HepG2 (cell line): ENCODE measurements at regions not wholly inside any gene's neighbourhood (a gene's known extent, or its start where the extent isn't known, plus 50 kb on each side); places are given as distances from the start of the nearest gene placed in this dataset.

ENCODE experiments used
- AGO1 ChIP-seq: fragments of 200-400 bp; formaldehyde crosslinking; IDR thresholded peaks from 2 replicates; pipeline ENCODE4 v1.6.1; 2017; ENCODE audit warnings: mild to moderate bottlenecking, low read depth, low read length, moderate library complexity; ENCODE audit not compliant: poor library complexity, severe bottlenecking
- CBX1 ChIP-seq: IDR thresholded peaks from one replicate; pipeline ENCODE4 v1.6.1; 2016; ENCODE audit warnings: antibody characterized with exemption, low read depth
- DNMT3B ChIP-seq: conservative IDR thresholded peaks from 2 replicates; pipeline ENCODE4 v1.6.1; 2016; ENCODE audit warnings: missing biosample characterization, control low read depth
- ETV5 ChIP-seq: IDR thresholded peaks from 2 replicates; pipeline ENCODE4 v1.6.1; 2018; ENCODE audit warnings: missing biosample characterization, missing genetic modification reagents, inconsistent platforms, borderline replicate concordance
- GZF1 ChIP-seq: sonication (generic); formaldehyde crosslinking; IDR thresholded peaks from 2 replicates; pipeline ENCODE4 v1.5.1; 2020; ENCODE audit warnings: mild to moderate bottlenecking, missing genetic modification reagents
- MATR3 ChIP-seq: sonication (generic); formaldehyde crosslinking; IDR thresholded peaks from 2 replicates; pipeline ENCODE4 v1.4.0; 2020; ENCODE audit warnings: missing genetic modification reagents
- MTERF4 ChIP-seq: sonication (generic); formaldehyde crosslinking; IDR thresholded peaks from 2 replicates; pipeline ENCODE4 v1.8.0; 2023; ENCODE audit warnings: mild to moderate bottlenecking, missing genetic modification reagents
- NFAT5 ChIP-seq: sonication (generic); formaldehyde crosslinking; IDR thresholded peaks from 2 replicates; pipeline ENCODE4 v1.4.0; 2020; ENCODE audit warnings: missing genetic modification reagents
- PHF5A ChIP-seq: IDR thresholded peaks from one replicate; pipeline ENCODE4 v1.6.1; 2018; ENCODE audit warnings: low read depth, missing genetic modification reagents; ENCODE audit not compliant: unreplicated experiment
- SIN3B ChIP-seq: fragments of 150-350 bp; IDR thresholded peaks from 2 replicates; pipeline ENCODE4 v1.6.1; 2014; ENCODE audit warnings: low read length
- SUZ12 ChIP-seq: fragments of 150-350 bp; IDR thresholded peaks from 2 replicates; pipeline ENCODE4 v1.6.1; 2014; ENCODE audit warnings: low read depth, low read length
- SYNCRIP ChIP-seq: fragments of 200-400 bp; formaldehyde crosslinking; IDR thresholded peaks from 2 replicates; pipeline ENCODE4 v1.6.1; 2018; ENCODE audit warnings: mild to moderate bottlenecking, low read depth, low read length; ENCODE audit not compliant: insufficient read depth
- ZNF333 ChIP-seq: sonication (generic); formaldehyde crosslinking; IDR thresholded peaks from 2 replicates; pipeline ENCODE4 v1.4.0; 2020; ENCODE audit warnings: mild to moderate bottlenecking, missing genetic modification reagents, borderline replicate concordance
- ZNF432 ChIP-seq: sonication (generic); formaldehyde crosslinking; IDR thresholded peaks from 2 replicates; pipeline ENCODE4 v1.5.0; 2020; ENCODE audit warnings: missing genetic modification reagents, mild to moderate bottlenecking, borderline replicate concordance
- ZNF44 ChIP-seq: sonication (generic); formaldehyde crosslinking; IDR thresholded peaks from 2 replicates; pipeline ENCODE4 v1.5.1; 2020; ENCODE audit warnings: mild to moderate bottlenecking, missing genetic modification reagents
- ZNF704 ChIP-seq: sonication (generic); formaldehyde crosslinking; IDR thresholded peaks from 2 replicates; pipeline ENCODE4 v1.8.1; 2023; ENCODE audit warnings: mild to moderate bottlenecking, inconsistent platforms, moderate library complexity, missing genetic modification reagents, borderline replicate concordance
- ZNF75D ChIP-seq: sonication (generic); formaldehyde crosslinking; IDR thresholded peaks from 2 replicates; pipeline ENCODE4 v1.8.1; 2023; ENCODE audit warnings: missing genetic modification reagents, mild to moderate bottlenecking, borderline replicate concordance
- ZNF800 ChIP-seq: sonication (generic); formaldehyde crosslinking; IDR thresholded peaks from 2 replicates; pipeline ENCODE4 v1.4.0; 2020; ENCODE audit warnings: missing genetic modification reagents
- ZNF83 ChIP-seq: sonication (generic); formaldehyde crosslinking; IDR thresholded peaks from 2 replicates; pipeline ENCODE4 v1.4.0; 2020; ENCODE audit warnings: missing genetic modification reagents, mild to moderate bottlenecking, borderline replicate concordance
- ZSCAN31 ChIP-seq: sonication (generic); formaldehyde crosslinking; IDR thresholded peaks from 2 replicates; pipeline ENCODE4 v1.5.0; 2020; ENCODE audit warnings: low read depth, mild to moderate bottlenecking, missing genetic modification reagents

- TF ChIP-seq MTERF4 (CRISPR knock-in tag) (0 out of 2 replicates have a peak, but pooled peaks have one; percentile 27), ZNF44 (CRISPR knock-in tag) (peak; percentile 97; the same call in 1 of the 2 replicates), SYNCRIP (no peak), PHF5A (CRISPR knock-in tag) (no peak), MATR3 (CRISPR knock-in tag) (no peak), ZNF75D (CRISPR knock-in tag) (no peak), NFAT5 (CRISPR knock-in tag) (no peak), ZNF704 (CRISPR knock-in tag) (0 out of 2 replicates have a peak, but pooled peaks have one; percentile 13), GZF1 (CRISPR knock-in tag) (0 out of 2 replicates have a peak, but pooled peaks have one; percentile 26), CBX1 (peak; percentile 82), ZNF333 (CRISPR knock-in tag) (peak; percentile 78; the same call in 1 of the 2 replicates), SUZ12 (no peak), ZSCAN31 (CRISPR knock-in tag) (no peak), ZNF800 (CRISPR knock-in tag) (no peak; the same call in 1 of the 2 replicates), ZNF83 (CRISPR knock-in tag) (no peak), ETV5 (CRISPR knock-in tag) (peak; percentile 98), SIN3B (0 out of 2 replicates have a peak, but pooled peaks have one; percentile 26), AGO1 (no peak), DNMT3B (CRISPR knock-in tag) (peak; percentile 89; the same call in 1 of the 2 replicates), ZNF432 (CRISPR knock-in tag) (no peak)
These were observed 110.1 kb upstream of the PTPN1 start (continued) for GRCh38 chr20:50399917-50400704.
